IPS-NIHi7 (cell line): ENCODE measurements at regions not wholly inside any gene's neighbourhood (a gene's known extent, or its start where the extent isn't known, plus 50 kb on each side); places are given as distances from the start of the nearest gene placed in this dataset.

ENCODE experiments used
- DNase-seq: peaks from one replicate; pipeline ENCODE4 v3.0.0; 2012; ENCODE audit warnings: mixed read lengths; ENCODE audit errors: extremely low spot score

DNA sequence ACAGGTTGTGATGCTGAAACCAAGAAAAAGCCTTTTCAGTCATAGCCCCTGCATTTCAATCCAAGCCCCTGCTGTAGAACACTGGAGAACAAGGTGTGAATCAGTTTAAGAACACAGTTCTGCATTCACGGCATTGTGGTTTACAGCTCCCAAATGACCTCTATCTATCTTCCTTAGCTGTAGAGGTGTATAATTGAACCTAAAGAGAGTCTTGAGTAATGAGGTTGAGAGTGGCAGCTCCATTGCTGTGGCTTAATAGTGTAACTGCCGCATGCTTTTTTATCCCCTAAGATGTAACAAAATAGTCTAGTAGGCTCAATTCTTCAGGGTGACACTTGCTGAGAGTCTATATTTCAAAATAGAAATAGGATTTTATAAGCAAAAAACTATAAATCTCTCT is 121.3 kb upstream of the EPHA4 start:
- no peak for DNase-seq

DNA sequence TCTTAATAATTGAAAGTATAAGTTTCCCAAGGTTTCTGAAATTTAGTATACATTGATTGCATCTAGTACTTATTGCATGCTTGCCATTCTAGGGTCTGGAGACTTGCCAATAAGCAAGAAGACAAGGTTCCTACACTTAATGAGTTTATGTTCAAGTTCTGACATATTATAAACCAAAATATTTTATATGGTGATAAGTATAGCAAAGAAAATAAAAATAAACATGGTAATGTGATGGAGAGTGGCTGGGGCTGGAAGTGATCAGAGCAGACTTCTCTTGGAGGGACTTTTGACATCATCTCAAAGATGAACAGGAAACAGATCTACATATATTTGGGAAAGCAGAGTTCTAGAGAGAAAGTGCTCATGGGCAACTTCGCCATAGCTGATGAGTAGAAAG is 119.5 kb upstream of the EPHA4 start:
- no peak for DNase-seq

DNA sequence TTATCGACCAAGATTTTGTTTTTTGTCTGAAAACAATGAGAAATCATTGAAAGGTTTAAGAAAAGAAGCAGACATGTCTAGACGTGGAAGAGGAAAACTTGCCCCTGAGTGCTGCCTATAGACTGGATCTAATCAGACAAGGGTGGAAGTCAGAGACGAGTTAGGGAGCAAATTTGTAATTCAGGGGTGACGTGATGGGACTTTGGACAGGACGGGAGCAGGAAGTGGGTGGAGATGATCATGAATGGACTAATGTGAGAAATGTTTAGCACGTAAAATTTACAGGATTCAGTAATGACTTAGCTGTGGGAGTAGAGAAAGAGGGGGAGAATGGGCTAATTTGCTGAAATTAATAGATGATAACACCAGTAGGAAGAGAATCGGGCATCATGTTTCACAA is 117.0 kb upstream of the EPHA4 start:
- DNase-seq = no peak

DNA sequence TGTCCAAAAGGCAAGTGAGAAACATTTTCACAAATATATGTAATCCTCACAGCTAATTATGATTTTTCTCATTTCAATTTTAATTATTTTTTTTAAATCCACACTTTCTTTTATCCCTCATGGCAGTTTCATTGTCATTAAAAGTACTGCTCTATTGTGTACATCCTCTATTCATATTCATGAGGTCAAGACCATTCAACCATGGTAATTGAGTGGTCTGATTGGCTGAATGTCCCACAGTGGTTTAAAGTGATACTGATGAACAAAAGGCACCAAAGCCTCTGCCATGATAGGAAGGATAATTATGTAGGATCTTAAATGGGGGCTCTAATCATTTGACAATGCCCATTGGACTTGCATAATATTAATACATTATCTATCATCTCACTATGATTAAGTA is 108.4 kb upstream of the EPHA4 start:
- no peak for DNase-seq

DNA sequence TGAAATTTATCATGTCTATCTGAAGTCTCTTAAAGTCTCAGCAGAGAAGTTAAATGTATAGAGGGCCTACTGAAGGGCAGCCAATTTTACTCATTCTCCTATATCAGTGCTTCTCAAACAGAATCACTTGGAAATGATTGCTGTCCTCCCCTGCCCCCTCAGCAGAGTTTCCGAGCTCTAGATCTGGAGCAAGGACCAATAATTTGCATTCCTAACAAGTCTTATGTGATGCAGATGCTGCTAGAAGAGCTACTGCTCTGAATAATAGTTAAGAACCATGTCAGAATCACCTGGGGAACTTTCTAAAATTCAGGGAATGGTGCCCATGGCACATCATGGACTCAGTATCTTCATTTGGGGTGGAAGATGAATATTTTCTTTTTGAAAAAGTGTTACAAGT is 105.6 kb upstream of the EPHA4 start:
- no peak for DNase-seq

DNA sequence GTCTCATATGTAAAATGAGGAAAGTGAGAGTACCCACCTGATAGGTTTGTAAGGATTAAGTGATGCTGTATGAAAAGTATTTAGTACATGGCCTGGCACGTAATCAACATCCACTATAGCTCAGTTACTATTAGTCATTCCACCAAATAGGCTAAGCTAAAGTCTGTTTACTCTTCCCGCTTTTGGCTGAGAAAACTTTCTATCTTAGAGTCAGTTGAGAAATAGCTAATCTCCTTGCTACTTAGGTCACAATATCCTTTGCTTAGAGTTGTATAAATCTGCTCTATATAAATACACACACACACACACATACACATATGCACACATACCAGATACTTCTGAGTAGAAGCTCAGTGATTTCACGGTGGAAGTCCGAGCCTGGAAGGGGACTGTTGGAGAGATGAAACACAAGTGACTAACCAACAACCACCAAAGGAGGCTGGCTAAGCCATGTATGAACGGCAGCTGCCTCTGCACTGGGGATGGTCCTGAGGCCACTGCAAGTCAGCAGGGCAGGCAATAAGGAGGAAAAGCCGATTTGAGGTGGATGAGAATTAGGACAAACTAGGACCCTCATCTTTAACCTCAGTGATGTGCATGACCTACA is 104.6 kb upstream of the EPHA4 start:
- DNase-seq = no peak

DNA sequence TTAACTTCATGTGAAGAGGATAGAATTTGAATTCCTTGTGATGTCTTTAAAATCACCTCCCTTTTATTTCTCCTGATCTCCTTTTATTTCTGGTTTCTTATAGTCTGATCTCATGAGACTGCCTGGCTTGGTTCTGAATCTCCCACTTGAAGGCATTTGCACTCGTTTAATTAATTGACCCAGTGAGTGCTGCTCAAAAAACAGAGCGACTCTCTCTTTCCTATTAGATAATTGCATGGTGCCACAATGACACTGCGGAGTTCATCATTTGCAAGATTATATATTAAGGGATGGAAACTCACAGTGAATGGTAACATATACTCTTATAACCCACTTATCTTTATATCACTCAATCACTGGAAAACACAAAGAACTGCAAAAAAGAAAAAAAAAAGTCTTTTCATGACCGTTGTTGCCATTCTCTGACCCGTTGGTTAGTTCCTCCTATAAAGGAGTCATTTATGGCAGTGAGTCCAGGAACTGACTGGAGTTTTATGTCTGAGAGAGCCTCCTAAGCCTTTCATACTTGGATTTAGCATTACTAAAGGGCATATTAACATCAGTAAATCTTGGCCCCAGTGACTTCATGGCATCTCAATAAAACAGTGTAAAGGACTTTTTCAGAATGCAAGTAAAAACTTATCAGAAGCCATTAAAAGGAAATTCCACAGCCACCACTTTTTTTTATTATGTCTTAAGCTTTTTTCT is 103.3 kb upstream of the EPHA4 start:
- DNase-seq = no peak

DNA sequence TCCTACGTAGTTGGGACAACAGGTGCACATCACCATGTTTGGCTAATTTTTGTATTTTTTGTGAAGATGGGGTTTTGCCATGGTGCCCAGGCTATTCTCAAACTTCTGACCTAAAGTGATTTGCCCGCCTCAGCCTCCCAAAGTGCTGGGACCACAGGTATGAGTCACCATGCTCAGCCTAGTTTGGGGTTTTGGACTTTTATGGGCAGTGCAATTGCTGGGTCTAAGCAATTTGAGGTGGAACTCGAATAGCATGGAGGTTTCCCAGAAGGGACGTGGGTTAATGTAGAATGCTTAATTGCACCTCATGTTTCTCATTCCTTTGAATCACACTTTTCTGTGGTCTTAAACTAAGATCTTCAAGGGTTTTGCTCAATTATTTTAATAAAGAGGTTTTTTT is 102.3 kb upstream of the EPHA4 start:
- no peak for DNase-seq

DNA sequence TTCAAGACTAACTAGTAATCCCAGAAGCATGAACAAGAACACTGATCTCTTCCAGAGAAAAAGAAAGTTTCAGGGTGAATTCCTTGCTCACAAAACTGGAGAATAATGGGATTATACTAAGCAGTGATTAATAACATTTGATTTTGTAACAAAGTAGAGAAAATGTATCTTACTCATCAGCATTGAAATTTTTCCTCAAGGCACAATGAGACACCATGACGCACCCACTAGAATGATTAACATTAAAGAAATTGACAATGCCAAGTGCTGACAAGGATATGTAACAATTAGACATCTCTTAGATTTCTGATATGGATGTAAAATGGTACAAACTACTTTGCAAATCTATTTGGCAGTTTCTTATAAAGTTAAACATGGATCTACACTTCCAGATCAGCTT is 101.1 kb upstream of the EPHA4 start:
- DNase-seq = no peak

DNA sequence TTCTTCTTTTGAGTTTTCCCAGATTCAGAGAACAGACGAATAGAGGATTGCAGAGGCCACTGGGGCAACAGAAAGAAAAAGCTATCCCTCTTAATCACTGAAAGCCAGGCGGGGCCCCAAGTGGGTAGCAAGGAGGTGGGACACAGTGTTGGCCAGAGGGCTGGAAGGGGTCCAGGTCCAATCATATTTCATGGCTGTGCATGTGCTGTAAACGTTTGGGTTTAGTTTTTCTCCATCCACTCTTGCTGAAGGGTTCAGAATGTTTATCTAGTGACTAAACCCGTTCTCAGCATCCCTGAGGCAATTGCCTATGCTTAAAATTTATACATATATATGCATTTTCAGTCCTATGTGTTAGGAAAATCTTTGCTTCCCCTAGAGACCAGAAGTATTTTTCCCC is 99.4 kb upstream of the EPHA4 start:
- DNase-seq = no peak

DNA sequence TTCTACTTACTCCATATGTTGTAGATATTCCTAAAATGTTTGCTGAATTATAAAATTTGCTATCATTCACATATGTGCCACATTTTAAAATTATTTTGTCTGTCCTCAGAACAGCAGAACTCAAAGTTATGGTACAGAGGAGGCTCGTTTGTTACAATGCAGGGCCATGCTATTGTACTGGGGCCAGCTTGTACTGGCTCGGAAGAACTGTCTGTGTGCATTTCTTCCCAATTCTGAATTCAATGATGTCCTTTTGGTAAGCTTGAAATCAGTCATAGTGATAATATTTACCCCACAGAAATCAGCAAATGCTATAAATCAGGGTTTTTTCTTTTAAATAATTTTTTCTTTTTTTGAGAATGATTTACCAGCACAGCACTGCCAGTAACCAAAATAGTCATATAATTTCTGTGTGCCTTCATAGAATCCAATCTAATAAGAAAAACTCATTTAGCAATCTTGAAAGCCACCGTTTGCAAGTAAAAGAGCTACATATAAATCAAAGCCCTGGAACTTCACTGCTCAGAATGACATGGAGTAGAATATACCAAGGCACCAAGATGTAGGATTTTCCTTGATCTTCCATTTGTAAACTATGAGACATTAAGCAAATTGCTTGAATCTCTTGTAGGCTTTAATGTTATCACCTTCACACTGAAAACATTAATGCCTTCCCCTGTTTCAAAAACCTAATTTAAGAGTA is 90.7 kb upstream of the EPHA4 start:
- no peak for DNase-seq

DNA sequence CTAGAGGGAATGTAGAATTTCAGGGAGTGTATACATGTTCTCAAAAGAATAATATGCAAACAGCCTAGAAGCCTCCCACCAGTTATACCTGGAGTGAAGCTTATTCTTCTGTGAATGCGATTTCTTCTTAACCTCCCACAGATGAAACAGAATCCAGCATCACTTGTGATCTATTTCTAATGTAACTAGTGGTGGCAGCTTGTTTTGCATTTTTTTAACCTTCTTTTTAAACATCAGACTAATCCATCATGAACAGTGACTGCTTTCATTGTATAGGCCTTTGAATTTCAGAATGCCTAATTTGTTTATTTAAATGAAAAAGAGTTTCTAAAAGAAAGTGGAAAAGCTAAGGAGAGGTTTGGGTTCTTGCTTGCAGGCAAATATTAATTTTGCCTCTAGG is 85.7 kb upstream of the EPHA4 start:
- no peak for DNase-seq

DNA sequence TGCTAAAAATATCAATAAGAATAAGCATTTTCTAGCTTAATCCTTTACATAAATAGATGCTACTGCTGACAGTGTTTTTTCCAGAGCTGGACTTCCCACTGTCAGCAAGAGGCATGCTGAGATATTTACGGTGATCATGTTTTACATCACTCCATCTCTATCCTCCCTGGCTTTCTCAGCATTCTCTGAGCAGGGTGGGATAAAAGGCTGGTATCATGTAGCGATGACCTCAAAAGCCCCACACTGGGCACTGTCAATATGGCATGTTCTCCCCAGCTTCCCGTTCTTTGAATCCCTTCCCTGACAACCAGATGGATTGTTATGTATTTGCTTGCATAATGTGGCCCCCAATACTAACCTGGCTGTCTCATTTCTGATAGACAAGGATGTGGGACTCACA is 83.2 kb upstream of the EPHA4 start:
- DNase-seq = no peak

DNA sequence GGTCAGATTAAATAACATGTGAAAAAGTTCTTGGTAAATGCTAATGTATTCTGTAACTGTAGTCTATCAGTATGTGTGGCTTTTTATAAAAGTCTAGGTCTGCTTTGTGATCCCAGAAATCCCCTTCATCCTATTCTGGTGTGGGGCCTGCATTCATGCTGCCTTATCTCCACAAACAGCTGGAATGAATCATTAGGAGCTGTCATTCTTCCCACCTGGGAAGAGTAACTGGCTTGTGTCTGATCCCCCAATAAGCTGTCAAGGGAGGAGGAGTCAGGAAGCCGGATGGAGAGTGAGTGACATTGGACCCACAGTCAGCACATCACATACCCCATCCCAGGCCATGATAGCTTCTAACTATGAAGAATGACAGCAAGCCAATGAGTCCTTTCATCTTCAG is 81.1 kb upstream of the EPHA4 start:
- DNase-seq = peak; percentile 17

DNA sequence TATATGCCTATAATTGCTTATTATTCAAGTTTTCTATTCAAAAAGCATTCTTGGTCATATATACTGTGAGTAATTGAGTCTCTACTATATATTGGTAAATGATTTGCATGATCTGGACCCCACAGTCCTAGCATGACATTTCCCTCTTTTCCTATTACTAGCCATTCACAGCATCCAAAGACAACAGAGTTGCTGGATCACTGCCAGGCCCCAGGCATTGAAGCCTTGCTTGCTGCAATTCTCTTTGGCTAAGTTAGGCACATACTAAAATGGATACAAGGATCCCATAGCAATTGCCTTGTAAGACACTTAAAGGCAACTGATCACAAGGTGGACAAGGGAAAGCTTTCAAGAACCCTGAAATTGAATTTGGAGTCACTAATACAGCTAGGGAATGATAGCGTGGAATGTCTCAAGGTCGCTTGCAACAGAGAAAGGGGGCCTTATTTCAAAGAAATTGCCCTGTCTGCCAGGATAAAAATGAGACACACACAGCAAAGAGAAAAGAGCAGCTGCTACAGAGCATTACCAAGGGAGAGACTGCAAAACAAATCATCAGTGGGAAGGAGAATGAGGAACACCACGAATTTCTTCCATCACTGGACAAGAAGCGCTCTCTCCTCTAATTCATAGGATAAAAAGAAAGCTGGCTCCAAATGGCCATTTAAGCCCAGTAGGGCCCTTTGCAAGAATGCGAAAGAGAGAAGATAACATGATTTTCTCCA is 77.1 kb upstream of the EPHA4 start:
- DNase-seq = no peak

DNA sequence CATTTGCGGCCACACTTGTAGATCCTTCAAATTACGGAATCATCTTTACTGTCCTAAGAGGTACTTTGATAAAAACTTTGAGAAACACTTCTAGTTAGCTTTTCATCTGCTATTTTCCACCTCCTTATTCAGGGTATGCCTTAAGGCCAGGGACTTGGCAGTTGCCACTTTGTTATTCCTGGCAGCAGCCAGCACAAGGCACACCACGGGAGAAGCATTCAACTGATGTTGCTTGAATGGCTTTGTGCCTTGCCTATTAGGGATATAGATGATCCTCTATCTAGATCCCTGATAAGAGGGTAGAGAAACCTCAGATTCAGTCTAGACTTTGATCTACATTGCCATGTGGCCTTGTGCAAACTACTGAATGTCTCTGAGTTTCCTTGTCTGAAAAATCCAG is 70.3 kb upstream of the EPHA4 start:
- DNase-seq = no peak

DNA sequence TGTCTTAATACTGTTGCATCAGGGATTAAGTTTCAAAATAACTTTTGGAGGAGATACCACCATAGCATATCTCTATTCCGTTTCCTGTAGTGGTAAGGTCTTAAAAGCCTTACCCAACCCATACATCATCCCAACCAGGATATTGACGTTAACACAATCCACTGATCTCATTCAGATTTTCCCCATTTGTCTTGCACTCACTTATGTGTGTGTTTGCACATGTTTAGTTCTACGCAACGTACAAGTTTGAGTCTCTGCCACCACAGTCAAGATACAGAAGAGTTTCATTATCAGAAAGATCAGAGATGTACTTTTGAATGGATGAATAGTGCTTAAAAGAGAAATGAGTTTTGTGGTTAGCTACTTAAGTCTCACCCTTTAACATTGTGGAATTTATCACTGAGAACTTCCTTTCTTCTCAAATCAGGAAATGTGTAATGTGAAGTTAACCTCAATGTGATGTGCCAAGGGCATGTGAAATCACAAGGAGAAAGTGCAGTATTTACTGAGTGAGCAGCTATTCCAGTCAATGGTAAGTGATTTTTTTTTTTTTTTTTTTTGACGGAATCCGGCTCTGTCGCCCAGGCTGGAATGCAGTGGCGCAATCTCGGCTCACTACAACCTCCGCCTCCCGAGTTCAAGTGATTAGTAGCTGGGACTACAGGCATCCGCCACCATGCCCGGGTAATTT is 69.2 kb upstream of the EPHA4 start:
- DNase-seq = no peak

DNA sequence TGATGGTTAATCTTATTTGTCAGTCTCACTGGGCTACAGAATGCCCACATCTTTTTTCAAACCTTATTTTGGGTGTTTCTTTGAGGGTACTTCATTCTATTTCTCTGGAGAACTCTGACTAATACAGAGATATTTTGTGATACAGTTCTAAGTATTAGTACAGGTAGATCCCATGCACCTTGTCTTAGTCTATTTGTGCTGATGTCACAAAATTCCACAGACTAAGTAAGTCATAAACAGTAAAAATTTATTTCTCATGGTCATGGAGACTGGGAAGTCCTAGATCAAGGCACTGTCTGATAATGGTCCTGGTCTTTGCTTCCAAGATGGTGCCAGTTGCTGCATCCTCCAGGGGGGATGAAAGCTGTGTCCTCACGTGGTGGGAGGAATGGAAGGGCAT is 68.6 kb upstream of the EPHA4 start:
- no peak for DNase-seq

DNA sequence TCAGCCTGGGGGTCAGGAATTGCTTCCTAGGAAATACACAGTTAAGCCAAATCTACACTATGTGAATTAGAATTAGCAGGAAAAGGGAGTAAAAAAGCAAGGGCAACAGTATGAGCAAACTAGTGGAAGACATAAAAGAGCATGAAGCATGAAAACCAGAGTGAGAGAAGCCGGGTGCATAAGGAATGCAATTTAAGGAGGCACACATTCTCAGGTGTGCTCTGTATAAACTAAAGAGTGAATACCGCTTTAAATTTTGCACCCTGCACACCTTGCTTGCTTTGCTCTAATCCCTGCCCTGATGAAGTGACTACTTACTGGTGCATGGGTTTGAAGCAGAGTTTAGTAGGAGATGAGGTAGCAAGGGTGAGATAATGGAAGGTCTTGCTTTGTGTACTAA is 65.7 kb upstream of the EPHA4 start:
- no peak for DNase-seq

DNA sequence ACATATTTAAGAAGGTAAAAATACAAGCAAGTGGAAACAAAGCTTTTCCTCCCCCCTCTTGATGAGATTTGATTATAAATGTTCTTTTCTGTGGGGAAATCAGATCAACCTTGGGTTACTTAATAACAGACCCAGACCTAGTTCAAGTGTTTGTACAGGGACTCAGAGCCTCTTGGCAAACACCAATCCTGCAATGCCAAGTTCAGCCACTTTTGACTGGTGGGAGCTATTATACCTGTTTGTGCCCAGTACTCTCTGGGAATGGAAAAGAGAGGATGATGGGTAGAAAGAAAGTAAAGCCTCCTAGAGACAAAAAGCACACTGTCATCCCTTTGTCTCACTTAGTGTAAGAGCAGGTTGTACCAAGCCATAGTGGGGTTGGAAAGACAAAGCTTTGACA is 63.8 kb upstream of the EPHA4 start:
- DNase-seq = no peak

DNA sequence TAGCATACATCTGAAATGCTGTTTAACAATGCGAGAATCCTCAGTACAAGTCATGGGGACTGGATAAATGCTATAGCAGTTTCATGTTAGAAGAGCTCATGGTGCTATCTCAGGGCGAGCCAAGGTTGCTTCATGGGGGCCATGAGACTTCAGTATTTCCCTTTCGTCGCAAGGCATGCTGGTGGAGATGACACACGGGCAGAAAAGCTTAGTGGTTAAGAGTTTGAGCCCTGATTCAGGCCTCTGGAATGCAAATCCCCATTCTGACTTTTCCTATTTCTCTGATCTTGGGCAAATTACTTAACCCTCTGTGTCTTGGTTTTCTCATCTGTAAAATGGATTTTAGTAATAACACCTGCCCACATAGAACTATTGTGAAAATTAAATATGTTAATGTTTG is 57.4 kb upstream of the EPHA4 start:
- DNase-seq = peak; percentile 15

DNA sequence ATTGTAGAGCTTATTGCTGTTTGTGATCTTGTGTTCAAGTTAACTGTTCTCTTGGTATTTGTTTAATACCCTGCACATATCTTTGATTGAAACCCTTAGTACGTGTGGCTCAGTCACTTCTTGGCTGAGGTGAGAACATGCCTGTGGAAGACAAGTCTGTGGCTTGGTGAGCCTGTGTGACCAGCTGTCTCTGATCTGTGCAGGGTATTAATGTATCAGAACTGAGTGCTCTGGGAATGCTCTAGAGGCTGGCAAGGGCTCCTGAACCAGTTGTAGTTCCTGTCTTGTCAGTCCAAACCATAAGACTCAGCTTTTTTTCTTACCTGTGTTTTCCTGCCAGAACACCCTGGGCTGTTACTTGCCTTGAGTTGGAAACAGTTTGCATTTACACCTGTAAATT is 52.4 kb upstream of the EPHA4 start:
- no peak for DNase-seq
